Common myeloid progenitor, CD34-positive (primary cell): ENCODE measurements at regions not wholly inside any gene's neighbourhood (a gene's known extent, or its start where the extent isn't known, plus 50 kb on each side); places are given as distances from the start of the nearest gene placed in this dataset.

ENCODE experiments used
- CTCF ChIA-PET: fragments of 350-600 bp; sonication (Branson Sonifier 250); formaldehyde crosslinking; loops from one replicate; lab custom pipeline; 2021; ENCODE audit warnings: antibody characterized with exemption; lab: Charles Lee
- POLR2A ChIA-PET: fragments of 350-600 bp; sonication (Branson Sonifier 250); formaldehyde crosslinking; loops from one replicate; lab custom pipeline; 2021; ENCODE audit warnings: antibody characterized with exemption; lab: Charles Lee
- DNase-seq, 3 donors: peaks; one replicate each; pipeline versions ENCODE4 v3.0.0 to v3.0.0-alpha.2; 2013
- H3K27ac ChIP-seq, 2 experiments: 1 replicate in 1 of 2; 2 replicates in 1 of 2; pipeline ENCODE4 v1.7.0; 2013; ENCODE audit warnings: inconsistent platforms in 2 of 2, low read length in 2 of 2, mild to moderate bottlenecking in 2 of 2, low read depth in 1 of 2, moderate library complexity in 1 of 2; ENCODE audit not compliant: severe bottlenecking in 2 of 2, insufficient read depth in 1 of 2, poor library complexity in 1 of 2
- H3K27me3 ChIP-seq, 5 experiments: replicated peaks in 2 of 5; 1 replicate in 3 of 5; 2 replicates in 2 of 5; pipeline versions ENCODE4 v1.6.1 to v1.7.0; 2013; ENCODE audit warnings: low read length in 4 of 5, mild to moderate bottlenecking in 2 of 5, moderate library complexity in 2 of 5, inconsistent platforms in 1 of 5; ENCODE audit not compliant: insufficient read depth in 5 of 5, control insufficient read depth in 4 of 5
- H3K36me3 ChIP-seq, 4 experiments: 1 replicate in 2 of 4; 2 replicates in 2 of 4; pipeline versions ENCODE4 v1.6.1 to v1.7.0; 2013; ENCODE audit warnings: low read length in 3 of 4, control low read depth in 1 of 4, mild to moderate bottlenecking in 1 of 4; ENCODE audit not compliant: control insufficient read depth in 4 of 4, insufficient read depth in 4 of 4
- H3K4me1 ChIP-seq, 4 experiments: 1 replicate in 3 of 4; 2 replicates in 1 of 4; pipeline versions ENCODE4 v1.6.1 to v1.7.1; 2013; ENCODE audit warnings: low read length in 3 of 4, mild to moderate bottlenecking in 3 of 4, control low read depth in 1 of 4, inconsistent platforms in 1 of 4, moderate library complexity in 1 of 4; ENCODE audit not compliant: control insufficient read depth in 4 of 4, insufficient read depth in 4 of 4; ENCODE audit errors: control extremely low read depth in 1 of 4
- H3K4me3 ChIP-seq, 7 experiments: 1 replicate in 4 of 7; 2 replicates in 3 of 7; pipeline versions ENCODE4 v1.5.1 to v1.7.0; 2013; ENCODE audit warnings: mild to moderate bottlenecking in 7 of 7, low read length in 6 of 7, moderate library complexity in 6 of 7, inconsistent platforms in 2 of 7, low read depth in 2 of 7, control low read depth in 1 of 7; ENCODE audit not compliant: insufficient read depth in 4 of 7, control insufficient read depth in 1 of 7; ENCODE audit errors: extremely low read depth in 1 of 7
- H3K9me3 ChIP-seq, 5 experiments: 1 replicate in 4 of 5; 2 replicates in 1 of 5; pipeline versions ENCODE4 v1.6.1 to v1.7.1; 2013; ENCODE audit warnings: low read length in 4 of 5, mild to moderate bottlenecking in 2 of 5, inconsistent platforms in 1 of 5, low read depth in 1 of 5, moderate library complexity in 1 of 5; ENCODE audit not compliant: control insufficient read depth in 4 of 5, insufficient read depth in 2 of 5; ENCODE audit errors: control extremely low read depth in 1 of 5
- WGBS: methylation state at CpG from one replicate; pipeline ENCODE4 v1.1.5; 2013; ENCODE audit not compliant: insufficient coverage; 5-methylcytosine and 5-hydroxymethylcytosine counted together

DNA sequence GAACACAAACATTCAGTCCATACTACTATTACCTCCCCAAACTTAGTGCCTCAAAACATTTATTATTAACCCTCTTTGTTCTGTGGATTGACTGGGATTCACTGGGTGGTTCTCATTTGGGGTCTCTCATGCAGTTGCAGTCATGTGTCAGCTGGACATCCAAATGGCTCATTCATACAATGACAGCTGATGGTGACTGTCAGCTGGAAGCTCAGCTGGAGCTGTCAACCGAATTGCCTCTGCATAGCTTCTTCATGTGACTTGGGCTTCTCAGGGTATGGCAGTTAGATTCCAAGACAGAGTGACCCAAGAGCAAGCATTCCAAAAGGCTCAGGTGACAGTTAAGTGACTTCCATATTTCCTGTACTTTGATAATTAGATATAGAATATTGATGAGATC, 85.2 kb downstream of the CCDC34 start:
- CTCF ChIA-PET = no interaction called here
- peaks cover 0 to 2% (median 0%) of the 10 kb centered on the region in 5 experiments for H3K27me3 ChIP-seq
- WGBS = 78% methylated on average over 1 of the region's 1 CpG
- no peak overlapping the region for H3K27ac ChIP-seq
- no peaks in the 10 kb centered on the region for H3K9me3 ChIP-seq
- no peak overlapping the region for H3K4me3 ChIP-seq
- H3K36me3 ChIP-seq = no peaks in the 10 kb centered on the region
- POLR2A ChIA-PET = no interaction called here
- no peaks in the 10 kb centered on the region for H3K4me1 ChIP-seq
- no peak for DNase-seq

DNA sequence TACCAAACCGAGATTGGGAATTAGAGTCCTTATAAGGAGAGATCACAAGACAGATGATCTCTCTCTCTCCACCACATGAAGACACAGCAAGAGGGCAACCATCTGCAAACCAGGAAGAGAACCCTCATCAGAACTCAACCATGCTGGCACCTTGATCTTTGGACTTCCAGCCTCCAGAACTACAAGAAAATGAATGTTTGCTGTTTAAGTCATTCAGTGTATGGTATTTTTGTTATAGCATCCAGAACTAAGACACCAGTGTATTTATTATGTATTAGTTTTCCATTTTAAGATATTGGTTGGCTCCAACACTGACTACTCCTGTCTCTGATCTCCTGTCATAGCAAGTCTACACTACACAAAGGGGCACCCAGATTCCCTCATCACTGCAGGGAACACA, 86.9 kb downstream of the CCDC34 start:
- Histone ChIP-seq H3K4me3 (no peak overlapping the region), H3K9me3 (no peaks in the 10 kb centered on the region), H3K27me3 (peaks cover 0 to 2% (median 0%) of the 10 kb centered on the region in 5 experiments), H3K27ac (no peak overlapping the region), H3K36me3 (no peaks in the 10 kb centered on the region), H3K4me1 (no peaks in the 10 kb centered on the region)
- no peak for DNase-seq
- WGBS = no CpG with 5 or more reads among the region's 1 CpG
- CTCF ChIA-PET = no interaction called here
- POLR2A ChIA-PET = no interaction called here

- DNase-seq = no peak
- Histone ChIP-seq H3K4me3 (no peak overlapping the region), H3K27ac (no peak overlapping the region)
Measured at GRCh38 chr11:27274854-27275395, 88.1 kb downstream of the CCDC34 start.

GRCh38 chr11:27266125-27266524, 96.9 kb downstream of the CCDC34 start:
- Histone ChIP-seq H3K4me1 (no peaks in the 10 kb centered on the region), H3K4me3 (no peak overlapping the region), H3K27me3 (no peaks in the 10 kb centered on the region), H3K36me3 (no peaks in the 10 kb centered on the region), H3K9me3 (no peaks in the 10 kb centered on the region), H3K27ac (no peak overlapping the region)
- WGBS = 91% methylated on average over 2 of the region's 2 CpGs
- ChIA-PET CTCF (no interaction called here), POLR2A (no interaction called here)
- no peak for DNase-seq

More at GRCh38 chr11:27274854-27275395, 88.1 kb downstream of the CCDC34 start:
- ChIA-PET POLR2A (no interaction called here), CTCF (no interaction called here)
- H3K36me3 ChIP-seq = no peaks in the 10 kb centered on the region
- no peaks in the 10 kb centered on the region for H3K4me1 ChIP-seq
- H3K27me3 ChIP-seq = peaks cover 0 to 2% (median 0%) of the 10 kb centered on the region in 5 experiments
- H3K9me3 ChIP-seq = no peaks in the 10 kb centered on the region

DNA sequence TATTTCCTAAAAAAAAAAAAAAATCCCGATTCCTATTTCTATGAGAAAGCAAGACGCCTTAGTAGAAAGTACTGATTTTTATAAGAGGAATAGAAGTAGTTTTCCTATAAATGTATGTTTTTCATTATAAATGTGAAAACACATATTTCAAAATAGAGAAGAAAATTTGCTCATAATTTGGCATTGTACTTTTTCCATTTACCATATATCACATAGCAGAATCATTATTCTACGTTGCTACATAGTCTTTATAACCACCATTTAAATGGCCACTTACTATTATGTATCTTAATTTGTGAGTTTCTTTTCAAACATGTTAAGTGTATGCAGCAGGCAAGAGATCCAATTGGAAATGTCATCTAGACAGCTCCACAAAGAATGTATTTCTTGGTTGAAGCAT, 99.0 kb downstream of the CCDC34 start:
- Histone ChIP-seq H3K4me1 (no peaks in the 10 kb centered on the region), H3K36me3 (no peaks in the 10 kb centered on the region), H3K4me3 (no peak overlapping the region), H3K27me3 (no peaks in the 10 kb centered on the region), H3K27ac (no peak overlapping the region), H3K9me3 (peaks cover 0 to under 1% (median 0%) of the 10 kb centered on the region in 5 experiments)
- POLR2A ChIA-PET = no interaction called here
- WGBS = no CpG with 5 or more reads among the region's 3 CpGs
- DNase-seq = no peak
- CTCF ChIA-PET = no interaction called here

GRCh38 chr11:27263046-27263445, 100.0 kb downstream of the CCDC34 start:
- no peaks in the 10 kb centered on the region for H3K27me3 ChIP-seq
- H3K27ac ChIP-seq = no peak overlapping the region
- no peak overlapping the region for H3K4me3 ChIP-seq
- no peaks in the 10 kb centered on the region for H3K4me1 ChIP-seq
- DNase-seq = no peak
- POLR2A ChIA-PET = no interaction called here
- no peaks in the 10 kb centered on the region for H3K36me3 ChIP-seq
- H3K9me3 ChIP-seq = peaks cover 0 to 2% (median 0%) of the 10 kb centered on the region in 5 experiments
- CTCF ChIA-PET = no interaction called here

DNA sequence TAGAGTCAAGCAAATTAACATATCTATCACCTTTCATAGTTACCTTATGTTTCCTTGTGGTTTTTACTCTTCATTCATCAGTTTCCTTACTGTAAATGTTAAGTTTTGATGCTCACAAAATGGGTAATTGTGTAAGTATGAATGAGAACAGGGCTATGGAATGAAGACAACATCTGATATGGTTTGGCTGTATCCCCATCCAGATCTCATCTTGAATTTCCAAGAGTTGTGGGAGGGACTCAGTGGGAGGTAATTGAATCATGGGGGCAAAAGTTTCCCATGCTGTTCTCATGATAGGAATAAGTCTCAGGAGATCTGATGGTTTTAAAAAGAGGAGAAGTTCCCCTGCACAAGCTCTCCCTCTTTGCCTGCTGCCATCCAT, 107.6 kb downstream of the CCDC34 start:
- Histone ChIP-seq H3K27me3 (peaks cover 0 to 2% (median 0%) of the 10 kb centered on the region in 5 experiments), H3K9me3 (peaks cover 0 to 2% (median 0%) of the 10 kb centered on the region in 5 experiments), H3K36me3 (no peaks in the 10 kb centered on the region), H3K27ac (no peak overlapping the region), H3K4me3 (no peak overlapping the region), H3K4me1 (no peaks in the 10 kb centered on the region)
- ChIA-PET CTCF (no interaction called here), POLR2A (no interaction called here)
- DNase-seq = no peak
